DMS53 treated with DMSO at 0.1 percent for 48 hours (cell line): ENCODE measurements at regions not wholly inside any gene's neighbourhood (a gene's known extent, or its start where the extent isn't known, plus 50 kb on each side); places are given as distances from the start of the nearest gene placed in this dataset.
A peak's percentile ranks its signal among the peaks of the same experiment; 100 is the strongest.
"Not testable (repeated sequence)": the region's sequence is repeated elsewhere in the genome, so short reads cannot be mapped to it uniquely, and the experiment has no call there.

Experiments used
- DNase-seq: peaks from one replicate; lab custom pipeline; 2025; ENCODE audit not compliant: unreplicated experiment; lab: John Stamatoyannopoulos, UW

- DNase-seq, result no peak
These were observed 163.6 kb downstream of the GNAI1 start for GRCh38 chr7:80298201-80298600.

- DNase-seq, result no peak
These were observed 159.7 kb downstream of the GNAI1 start for GRCh38 chr7:80294346-80294745.

DNA sequence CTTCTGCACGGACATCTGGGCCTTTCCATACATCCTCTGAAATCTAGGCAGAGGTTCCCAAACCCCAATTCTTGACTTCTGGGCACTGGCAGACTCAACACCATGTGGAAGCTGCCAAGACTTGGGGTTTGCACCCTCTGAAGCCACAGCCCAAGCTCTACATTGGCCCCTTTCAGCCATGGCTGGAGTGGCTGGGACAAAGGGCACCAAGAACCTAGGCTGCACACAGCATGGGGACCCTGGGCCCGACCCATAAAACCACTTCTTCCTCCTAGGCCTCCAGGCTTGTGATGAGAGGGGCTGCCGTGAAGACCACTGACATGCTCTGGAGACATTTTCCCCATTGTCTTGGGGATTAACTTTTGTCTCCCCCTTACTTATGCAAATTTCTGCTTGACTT lies 158.0 kb downstream of the GNAI1 start:
- not testable (repeated sequence) for DNase-seq

DNA sequence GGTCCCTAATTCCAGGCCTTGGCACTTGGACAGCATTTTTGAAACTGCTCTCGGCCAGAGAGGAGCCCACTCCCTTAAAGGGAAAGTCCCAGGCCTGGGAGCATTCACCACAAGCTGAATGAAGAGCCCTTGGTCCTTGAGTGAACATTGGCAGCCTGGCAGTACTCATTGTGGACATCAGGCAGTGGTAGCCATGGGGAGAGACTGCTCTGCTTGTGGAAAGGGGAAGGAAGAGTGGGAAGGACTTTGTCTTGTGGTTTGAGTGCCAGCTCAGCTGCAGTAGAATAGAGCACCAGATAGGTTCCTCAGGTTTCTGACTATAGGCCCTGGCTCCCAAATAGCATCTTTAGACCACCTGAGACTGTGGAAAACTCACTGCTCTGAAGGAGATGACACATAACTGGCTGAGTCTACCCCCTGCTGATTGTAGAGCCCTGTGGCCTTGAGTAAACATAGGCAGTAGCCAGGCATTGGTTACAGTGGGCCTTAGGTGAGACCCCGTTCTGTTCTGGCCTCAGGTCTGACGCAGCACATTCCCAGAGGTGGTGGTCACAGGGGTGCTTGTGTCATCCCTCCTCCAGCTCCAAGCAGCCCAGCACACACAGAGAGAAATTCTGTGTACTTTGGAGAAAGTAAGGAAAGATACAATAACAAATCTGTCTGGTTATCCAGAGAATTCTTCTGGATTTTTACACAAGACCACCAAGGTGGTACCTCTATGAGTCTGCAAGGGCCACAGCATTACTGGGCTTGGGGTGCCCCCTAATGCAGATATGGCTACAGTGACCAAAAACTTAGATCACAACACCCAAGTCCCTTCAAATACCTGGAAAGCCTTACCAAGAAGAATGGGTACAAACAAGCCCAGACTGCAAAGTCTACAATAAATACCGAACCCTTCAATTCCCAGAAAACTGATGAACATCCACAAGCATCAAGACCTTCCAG lies 153.8 kb downstream of the GNAI1 start:
- DNase-seq, result no peak

DNA sequence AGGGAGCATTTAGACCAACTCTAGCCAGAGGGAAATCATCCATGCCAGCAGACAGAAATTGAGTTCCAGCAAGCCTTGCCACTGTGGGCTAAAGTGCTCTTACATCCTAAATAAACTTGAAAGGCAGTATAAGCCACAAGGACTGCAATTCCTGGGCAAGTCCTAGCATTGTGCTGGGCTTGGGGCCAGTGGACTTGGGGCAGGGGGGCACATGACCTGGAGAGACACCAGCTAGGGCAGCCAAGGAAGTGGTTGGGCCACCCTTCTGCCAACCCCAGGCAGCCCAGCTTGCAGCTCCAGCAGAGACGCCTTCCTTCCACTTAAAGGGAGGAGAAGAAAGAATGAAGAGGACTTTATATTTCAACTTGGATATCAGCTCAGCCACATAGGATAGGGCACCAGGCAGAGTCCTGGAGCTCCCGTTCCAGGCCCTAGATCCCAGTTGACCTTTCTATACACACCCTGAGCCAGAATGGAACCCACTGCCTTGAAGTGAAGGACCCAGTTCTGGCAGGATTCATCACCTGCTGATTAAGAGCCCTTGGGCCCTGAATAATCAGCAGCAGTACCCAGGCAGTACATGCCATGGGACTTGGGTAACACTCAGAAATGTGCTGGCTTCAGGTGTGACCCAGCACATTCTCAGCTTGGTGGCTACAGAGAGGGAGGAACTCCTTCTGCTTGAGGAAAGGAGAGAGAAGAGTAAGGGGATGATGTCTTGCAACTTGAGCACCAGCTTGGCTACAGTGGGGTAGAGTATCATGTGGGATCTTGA lies 153.0 kb downstream of the GNAI1 start:
- DNase-seq, result no peak

DNA sequence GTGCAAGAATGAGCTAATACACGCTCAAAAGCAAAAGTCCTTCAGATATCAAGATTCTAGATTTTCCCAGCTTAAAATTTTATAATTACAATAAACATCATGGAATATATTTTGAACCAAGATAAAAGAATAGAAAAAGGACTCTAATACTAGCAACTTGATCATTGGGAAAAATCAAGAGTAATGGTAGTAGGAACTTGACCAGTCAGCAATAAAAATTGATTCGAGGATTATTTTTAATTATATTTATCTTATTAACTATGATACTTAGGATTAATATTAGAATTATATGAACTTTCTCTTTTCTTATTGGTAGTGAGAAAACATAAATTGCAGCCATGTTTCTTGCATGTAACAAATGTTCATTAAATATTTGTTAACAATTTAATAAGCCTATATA lies 152.0 kb downstream of the GNAI1 start:
- no peak for DNase-seq

- DNase-seq, result no peak
These were observed 150.2 kb downstream of the GNAI1 start for GRCh38 chr7:80284855-80285254.

DNA sequence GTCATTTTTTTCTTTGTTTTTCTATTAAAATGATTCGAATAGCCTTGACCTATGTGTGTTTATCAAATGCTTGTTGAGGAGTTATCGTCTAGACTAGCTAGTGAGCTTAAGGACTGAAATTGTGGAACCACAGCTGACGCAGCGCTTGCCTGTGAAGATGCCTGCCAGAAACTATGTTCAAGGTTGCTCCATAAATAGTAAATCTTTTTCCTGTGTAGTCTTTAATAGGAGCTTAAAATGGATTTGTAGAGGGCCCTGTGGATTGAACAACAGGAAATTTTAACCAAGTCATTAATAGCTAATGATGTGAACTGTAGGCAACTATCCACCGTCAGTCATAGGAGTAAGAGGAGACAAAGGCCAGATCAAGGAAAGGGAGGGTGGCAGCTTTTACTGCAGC lies 145.1 kb downstream of the GNAI1 start:
- no peak for DNase-seq

- DNase-seq, result no peak
These were observed 144.1 kb downstream of the GNAI1 start for GRCh38 chr7:80278737-80279136.

GRCh38 chr7:80277434-80278427 lies 143.1 kb downstream of the GNAI1 start:
- peak; percentile 56 for DNase-seq
